MM.1S (cell line): ENCODE measurements at regions not wholly inside any gene's neighbourhood (a gene's known extent, or its start where the extent isn't known, plus 50 kb on each side); places are given as distances from the start of the nearest gene placed in this dataset.
"Not testable (repeated sequence)": the region's sequence is repeated elsewhere in the genome, so short reads cannot be mapped to it uniquely, and the experiment has no call there.

Source experiments
- CTCF ChIP-seq: fragments of 300-600 bp; sonication (generic); IDR thresholded peaks from 2 replicates; pipeline ENCODE4 v1.5.1; 2016; ENCODE audit warnings: antibody characterized with exemption, low read length, mixed read lengths
- EZH2phosphoT487 ChIP-seq: fragments of 300-600 bp; sonication (generic); IDR thresholded peaks from 2 replicates; pipeline ENCODE4 v1.6.1; 2018; ENCODE audit warnings: antibody characterized with exemption, low read length

- TF ChIP-seq CTCF, EZH2phosphoT487: not testable (repeated sequence)
Observed at GRCh38 chr3:95744896-95745295, 1069.5 kb upstream of the EPHA6 start.
